Upper lobe of left lung (tissue), 4 donors: ENCODE measurements at regions not wholly inside any gene's neighbourhood (a gene's known extent, or its start where the extent isn't known, plus 50 kb on each side); places are given as distances from the start of the nearest gene placed in this dataset.

Experiments used
- EP300 ChIP-seq, 4 donors: sonication (generic); formaldehyde crosslinking; IDR thresholded peaks; one replicate each; pipeline ENCODE4 v1.5.1; 2017; ENCODE audit warnings: antibody characterized with exemption in 4 of 4, control low read depth in 2 of 4
- POLR2A ChIP-seq, 4 donors: fragments of 450-650 bp; IDR thresholded peaks; one replicate each; pipeline ENCODE4 v1.5.1; 2016 to 2017; ENCODE audit warnings: antibody characterized with exemption in 4 of 4, mild to moderate bottlenecking in 2 of 4
- POLR2AphosphoS5 ChIP-seq, 2 donors: sonication (generic); formaldehyde crosslinking; IDR thresholded peaks; one replicate each; pipeline ENCODE4 v1.5.1; 2017; ENCODE audit warnings: antibody characterized with exemption in 2 of 2
- TF ChIP-seq, protein P1 (sequence below), 6 experiments: fragments of 450-650 bp in 4 of 6; fragments of 200-600 bp in 2 of 6; sonication (generic) in 2 of 6; IDR thresholded peaks; one replicate each; pipeline ENCODE4 v1.5.1; 2016 to 2019; ENCODE audit warnings: antibody characterized with exemption in 6 of 6

DNA sequence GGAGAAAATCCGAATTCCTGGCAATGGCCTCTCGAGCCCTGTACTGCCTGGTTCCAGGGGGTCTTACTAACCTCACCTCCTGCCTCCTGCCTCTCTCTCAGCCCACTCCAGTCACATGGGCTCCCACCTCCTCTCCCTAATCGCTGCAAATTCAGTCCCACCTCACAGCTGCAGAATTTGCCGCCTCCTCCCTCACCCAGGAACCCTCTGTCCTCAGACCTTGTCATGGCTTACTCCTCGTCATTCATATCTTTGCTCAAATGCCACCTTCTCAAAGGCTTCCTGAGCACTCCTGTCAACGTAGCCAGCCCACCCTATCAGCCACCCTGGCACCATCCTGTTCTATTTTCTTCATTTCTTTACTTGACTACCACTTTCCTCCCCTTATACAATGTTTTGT lies 89.0 kb downstream of the SLC2A10 start:
- TF ChIP-seq, protein P1, sequence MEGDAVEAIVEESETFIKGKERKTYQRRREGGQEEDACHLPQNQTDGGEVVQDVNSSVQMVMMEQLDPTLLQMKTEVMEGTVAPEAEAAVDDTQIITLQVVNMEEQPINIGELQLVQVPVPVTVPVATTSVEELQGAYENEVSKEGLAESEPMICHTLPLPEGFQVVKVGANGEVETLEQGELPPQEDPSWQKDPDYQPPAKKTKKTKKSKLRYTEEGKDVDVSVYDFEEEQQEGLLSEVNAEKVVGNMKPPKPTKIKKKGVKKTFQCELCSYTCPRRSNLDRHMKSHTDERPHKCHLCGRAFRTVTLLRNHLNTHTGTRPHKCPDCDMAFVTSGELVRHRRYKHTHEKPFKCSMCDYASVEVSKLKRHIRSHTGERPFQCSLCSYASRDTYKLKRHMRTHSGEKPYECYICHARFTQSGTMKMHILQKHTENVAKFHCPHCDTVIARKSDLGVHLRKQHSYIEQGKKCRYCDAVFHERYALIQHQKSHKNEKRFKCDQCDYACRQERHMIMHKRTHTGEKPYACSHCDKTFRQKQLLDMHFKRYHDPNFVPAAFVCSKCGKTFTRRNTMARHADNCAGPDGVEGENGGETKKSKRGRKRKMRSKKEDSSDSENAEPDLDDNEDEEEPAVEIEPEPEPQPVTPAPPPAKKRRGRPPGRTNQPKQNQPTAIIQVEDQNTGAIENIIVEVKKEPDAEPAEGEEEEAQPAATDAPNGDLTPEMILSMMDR (IDR thresholded peaks at IDR 0.05), result no peak
- no peak for TF ChIP-seq POLR2AphosphoS5 (IDR thresholded peaks at IDR 0.05)
- TF ChIP-seq POLR2A (IDR thresholded peaks at IDR 0.05), result no peak
- TF ChIP-seq EP300 (IDR thresholded peaks at IDR 0.05), result no peak
